Stomach (tissue), 8 donors: ENCODE measurements at regions not wholly inside any gene's neighbourhood (a gene's known extent, or its start where the extent isn't known, plus 50 kb on each side); places are given as distances from the start of the nearest gene placed in this dataset.

Source experiments
- DNase-seq, 2 donors: peaks; one replicate each; pipeline versions ENCODE4 v3.0.0 to v3.0.0-alpha.2; 2013 to 2019
- H3K27ac ChIP-seq, 5 donors: fragments of 200-600 bp in 4 of 5; sonication (generic) in 4 of 5; one replicate each; pipeline ENCODE4 v1.5.1; 2013 to 2019; ENCODE audit warnings: mild to moderate bottlenecking in 1 of 5, moderate library complexity in 1 of 5
- H3K27me3 ChIP-seq, 3 donors: fragments of 200-600 bp; sonication (generic); one replicate each; pipeline ENCODE4 v1.5.1; 2017 to 2019; ENCODE audit warnings: mixed run types in 1 of 3
- H3K36me3 ChIP-seq, 4 donors: fragments of 200-600 bp; sonication (generic); 1 replicate in 3 of 4; 2 replicates in 1 of 4; pipeline ENCODE4 v1.5.1; 2016 to 2019
- H3K4me1 ChIP-seq, 4 donors: fragments of 200-600 bp; sonication (generic); one replicate each; pipeline ENCODE4 v1.5.1; 2016 to 2019
- H3K4me3 ChIP-seq, 4 donors: fragments of 200-600 bp; sonication (generic) in 3 of 4; one replicate each; pipeline ENCODE4 v1.5.1; 2016 to 2019; ENCODE audit warnings: mild to moderate bottlenecking in 1 of 4
- H3K9me3 ChIP-seq, 4 donors: fragments of 200-600 bp; sonication (generic); one replicate each; pipeline ENCODE4 v1.5.1; 2016 to 2019
- CTCF ChIP-seq, 7 experiments: fragments of 450-650 bp in 4 of 7; fragments of 200-600 bp in 3 of 7; sonication (generic) in 3 of 7; IDR thresholded peaks; one replicate each; pipeline ENCODE4 v1.5.1; 2016 to 2019; ENCODE audit warnings: antibody characterized with exemption in 7 of 7, control low read depth in 2 of 7, mild to moderate bottlenecking in 1 of 7
- EP300 ChIP-seq: sonication (generic); formaldehyde crosslinking; IDR thresholded peaks from one replicate; pipeline ENCODE4 v1.6.1; 2017; ENCODE audit warnings: antibody characterized with exemption
- POLR2A ChIP-seq, 4 donors: fragments of 450-650 bp; IDR thresholded peaks; one replicate each; pipeline ENCODE4 v1.6.1; 2016; ENCODE audit warnings: antibody characterized with exemption in 4 of 4, control low read depth in 2 of 4, mild to moderate bottlenecking in 1 of 4, moderate library complexity in 1 of 4
- POLR2AphosphoS5 ChIP-seq, 3 donors: sonication (generic); formaldehyde crosslinking; IDR thresholded peaks; one replicate each; pipeline ENCODE4 v1.6.1; 2016; ENCODE audit warnings: antibody characterized with exemption in 3 of 3
- WGBS, 5 donors: extraction: QIAGEN DNeasy Blood & Tissue Kit in 3 of 5; methylation state at CpG; one replicate each; pipeline versions ENCODE4 v1.1.5 to v1.1.7; 2013 to 2018; 5-methylcytosine and 5-hydroxymethylcytosine counted together
- intact Hi-C: fragments of 100-400 bp; cut with DNase I; formaldehyde crosslinking; loops from one replicate; pipeline ENCODE4 v1.15.1; 2023; ENCODE audit warnings: low total_unique reads
- donor health status: healthy with polysubstance abuse.
- donor health status: Bipolar disorder and iron deficiency.
- donor health status: healthy.

- H3K9me3 ChIP-seq = peaks cover 0 to 10% (median 3%) of the 10 kb centered on the region in 4 donors
- no peak overlapping the region for H3K4me3 ChIP-seq
- no peaks in the 10 kb centered on the region for H3K27me3 ChIP-seq
- no peaks in the 10 kb centered on the region for H3K4me1 ChIP-seq
- no peak overlapping the region for H3K27ac ChIP-seq
- no peak for TF ChIP-seq CTCF (IDR thresholded peaks at IDR 0.05)
- TF ChIP-seq POLR2AphosphoS5 (IDR thresholded peaks at IDR 0.05) = no peak
- TF ChIP-seq EP300 = no peak
- TF ChIP-seq POLR2A (IDR thresholded peaks at IDR 0.05) = no peak
- intact Hi-C loops = no loop called here
- 45 to 76% (median 61%) methylated on average over 1 of the region's 1 CpG for WGBS, 5 donors
- no peaks in the 10 kb centered on the region for H3K36me3 ChIP-seq
- DNase-seq = no peak
These were observed 438.7 kb downstream of the TLE1 start for GRCh38 chr9:81250606-81251005.

GRCh38 chr9:81250041-81250440, 439.3 kb downstream of the TLE1 start:
- peaks cover 0 to 10% (median 3%) of the 10 kb centered on the region in 4 donors for H3K9me3 ChIP-seq
- no peak overlapping the region for H3K27ac ChIP-seq
- no peaks in the 10 kb centered on the region for H3K27me3 ChIP-seq
- H3K36me3 ChIP-seq = no peaks in the 10 kb centered on the region
- WGBS, 5 donors = 75 to 89% (median 83%) methylated on average over 3 of the region's 3 CpGs
- intact Hi-C loops = no loop called here
- TF ChIP-seq POLR2A (IDR thresholded peaks at IDR 0.05) = no peak
- no peak for TF ChIP-seq EP300
- TF ChIP-seq POLR2AphosphoS5 (IDR thresholded peaks at IDR 0.05) = no peak
- TF ChIP-seq CTCF (IDR thresholded peaks at IDR 0.05) = no peak
- no peak overlapping the region for H3K4me3 ChIP-seq
- H3K4me1 ChIP-seq = no peaks in the 10 kb centered on the region
- DNase-seq = no peak

GRCh38 chr9:81245254-81245956, 443.9 kb downstream of the TLE1 start:
- H3K27ac ChIP-seq = no peak overlapping the region
- TF ChIP-seq POLR2AphosphoS5 (IDR thresholded peaks at IDR 0.05) = no peak
- no peak for TF ChIP-seq POLR2A (IDR thresholded peaks at IDR 0.05)
- no peak for TF ChIP-seq CTCF (IDR thresholded peaks at IDR 0.05)
- TF ChIP-seq EP300 = no peak
- intact Hi-C loops = no loop called here
- H3K27me3 ChIP-seq = no peaks in the 10 kb centered on the region
- H3K4me3 ChIP-seq = no peak overlapping the region
- H3K36me3 ChIP-seq = no peaks in the 10 kb centered on the region
- H3K4me1 ChIP-seq = no peaks in the 10 kb centered on the region
- H3K9me3 ChIP-seq = peaks cover 0 to 10% (median 3%) of the 10 kb centered on the region in 4 donors
- DNase-seq = no peak
- WGBS, 5 donors = 83 to 92% (median 88%) methylated on average over 5 of the region's 5 CpGs

GRCh38 chr9:81244631-81245030, 444.7 kb downstream of the TLE1 start:
- Histone ChIP-seq H3K27me3 (no peaks in the 10 kb centered on the region), H3K36me3 (no peaks in the 10 kb centered on the region), H3K27ac (no peak overlapping the region), H3K4me1 (no peaks in the 10 kb centered on the region), H3K9me3 (peaks cover 0 to 5% (median 2%) of the 10 kb centered on the region in 4 donors), H3K4me3 (no peak overlapping the region)
- TF ChIP-seq CTCF (IDR thresholded peaks at IDR 0.05) (no peak), POLR2A (IDR thresholded peaks at IDR 0.05) (no peak), POLR2AphosphoS5 (IDR thresholded peaks at IDR 0.05) (no peak), EP300 (no peak)
- intact Hi-C loops = no loop called here
- WGBS, 5 donors = 82 to 96% (median 91%) methylated on average over 1 of the region's 1 CpG
- DNase-seq = no peak
